ENCODE measurements at regions not wholly inside any gene's neighbourhood (a gene's known extent, or its start where the extent isn't known, plus 50 kb on each side); places are given as distances from the start of the nearest gene placed in this dataset.

DNA sequence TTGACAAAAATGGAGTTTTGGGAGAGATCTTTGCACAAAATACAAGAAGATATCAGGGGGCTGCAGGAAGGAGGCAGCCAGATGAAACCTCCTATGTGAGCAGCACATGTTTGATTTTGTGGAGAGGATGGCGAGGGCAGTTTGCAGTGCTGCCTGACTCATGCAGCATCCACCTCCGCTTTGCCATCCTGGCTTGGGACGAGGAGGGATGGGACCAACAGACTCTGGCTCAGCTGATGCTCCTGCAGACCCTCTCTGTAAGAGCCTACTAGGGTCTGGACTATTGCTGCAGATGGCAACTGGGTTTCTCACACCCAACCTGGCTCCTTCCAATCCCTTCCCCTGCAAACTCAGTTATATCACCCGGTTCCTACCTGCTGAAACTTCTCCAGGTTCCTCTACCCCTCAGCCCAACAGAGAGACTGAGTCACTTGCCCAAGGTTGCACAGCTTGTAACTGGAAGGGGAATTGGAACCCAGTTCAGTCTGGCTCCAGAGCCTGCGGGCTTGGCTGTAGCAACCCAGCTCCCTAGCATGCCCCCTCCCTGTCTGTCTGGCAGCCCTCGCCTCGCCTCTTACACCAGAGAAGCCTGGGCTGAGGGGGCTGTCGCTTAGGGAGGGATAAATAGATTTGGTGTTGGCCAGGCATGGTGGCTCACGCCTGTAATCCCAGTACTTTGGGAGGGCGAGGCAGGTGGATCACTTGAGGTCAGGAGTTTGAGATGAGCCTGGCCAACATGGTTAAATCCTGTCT is 205.8 kb downstream of the PTPRU start:
- FAIRE-seq = no peak
- TF ChIP-seq POLR2A (IDR thresholded peaks at IDR 0.05; ENCODE audit: low read depth, low read length) = no peak
- no peak for DNase-seq (ENCODE audit: insufficient read length, low spot score)

DNA sequence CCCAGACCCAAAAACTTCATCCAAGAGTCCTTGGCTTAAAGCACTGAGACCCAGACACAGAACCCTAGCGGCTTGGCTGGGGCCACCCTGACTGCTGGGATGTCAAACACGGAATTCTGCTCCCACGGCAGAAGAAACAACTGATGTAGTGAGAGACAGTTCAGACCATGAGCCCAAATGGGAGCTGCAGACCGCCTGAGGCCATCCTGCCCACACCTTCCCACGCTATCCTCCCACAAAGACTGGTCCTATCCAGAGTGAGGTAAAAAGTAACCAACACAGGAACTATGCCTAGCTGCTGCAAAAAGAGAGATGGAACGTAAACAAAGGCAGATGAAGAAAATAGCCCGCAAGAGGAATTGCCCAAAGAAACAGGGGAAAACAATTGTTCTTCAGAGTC is 203.3 kb downstream of the PTPRU start:
- FAIRE-seq (no peak), DNase-seq (ENCODE audit: insufficient read length, low spot score) (no peak)
- TF ChIP-seq POLR2A (IDR thresholded peaks at IDR 0.05; ENCODE audit: low read depth, low read length) = no peak

DNA sequence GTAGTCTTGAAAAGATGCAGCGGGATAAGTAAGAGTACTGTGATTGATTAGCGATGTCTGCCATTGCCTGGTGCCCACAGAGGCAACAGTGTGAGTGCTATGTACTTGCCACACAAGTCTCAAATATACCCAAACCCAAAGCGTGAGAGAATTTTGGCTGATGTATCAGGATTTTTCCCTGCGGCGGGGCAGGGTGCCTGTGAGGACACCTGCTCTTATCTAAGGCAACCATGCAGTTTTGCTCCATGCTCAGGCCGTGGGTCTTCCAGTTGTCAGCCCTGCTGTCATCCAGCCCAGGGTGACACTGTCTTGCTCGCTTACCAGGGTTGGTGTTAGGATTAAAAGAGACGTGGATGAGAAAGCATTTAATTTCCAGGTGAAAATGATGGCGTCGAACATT is 202.7 kb downstream of the PTPRU start:
- FAIRE-seq (no peak), DNase-seq (ENCODE audit: insufficient read length, low spot score) (no peak)
- no peak for TF ChIP-seq POLR2A (IDR thresholded peaks at IDR 0.05; ENCODE audit: low read depth, low read length)

DNA sequence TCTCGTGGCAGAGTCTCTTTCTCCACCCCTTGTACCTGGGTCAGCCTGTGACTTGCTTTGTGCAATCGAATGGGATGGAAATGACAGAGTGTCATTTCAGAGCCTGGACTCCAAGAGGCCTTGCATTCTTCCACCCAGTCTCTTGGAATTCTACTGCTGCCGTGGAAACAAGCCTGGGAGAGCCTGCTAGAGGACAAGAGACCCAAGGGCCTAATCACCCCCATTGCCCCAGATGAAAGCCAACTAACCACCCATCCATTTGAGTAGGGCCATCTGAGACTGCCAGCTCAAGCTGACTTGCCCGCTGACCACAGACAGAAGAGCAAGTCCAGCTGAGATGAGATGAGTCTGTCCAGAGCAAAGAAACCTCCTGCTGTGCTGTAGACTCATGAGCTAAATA is 201.6 kb downstream of the PTPRU start:
- FAIRE-seq (no peak), DNase-seq (ENCODE audit: insufficient read length, low spot score) (no peak)
- no peak for TF ChIP-seq POLR2A (IDR thresholded peaks at IDR 0.05; ENCODE audit: low read depth, low read length)

DNA sequence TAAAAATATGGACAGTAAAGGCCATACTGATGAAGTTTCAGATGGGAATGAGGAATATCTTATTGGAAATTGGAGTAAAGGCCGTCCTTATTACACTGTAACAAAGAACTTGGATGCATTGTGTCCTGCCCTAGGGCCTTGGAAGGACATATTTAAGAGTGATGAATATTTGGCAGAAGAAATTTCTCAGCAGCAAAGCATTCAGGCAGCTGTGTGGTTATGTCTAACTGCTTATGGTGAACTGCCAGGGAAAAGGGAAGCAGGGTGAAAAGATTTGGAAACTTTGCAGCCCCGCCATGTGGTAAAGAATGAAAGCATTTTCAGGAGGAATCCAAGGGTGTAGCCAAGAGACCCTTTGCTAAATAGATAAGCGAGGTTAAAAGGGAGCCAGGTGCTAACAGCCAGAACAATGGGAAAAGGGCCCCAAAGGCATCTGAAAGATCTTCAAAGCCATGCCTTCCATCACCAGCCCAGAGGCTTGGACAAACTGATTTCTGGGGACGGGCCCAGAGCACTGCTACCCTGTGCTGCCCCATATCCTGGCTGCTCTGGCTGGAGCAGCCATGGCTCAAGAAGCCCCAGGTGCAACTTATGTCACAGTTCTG is 200.0 kb downstream of the PTPRU start:
- no peak for DNase-seq (ENCODE audit: insufficient read length, low spot score)
- no peak for TF ChIP-seq POLR2A (IDR thresholded peaks at IDR 0.05; ENCODE audit: low read depth, low read length)
- no peak for FAIRE-seq

DNA sequence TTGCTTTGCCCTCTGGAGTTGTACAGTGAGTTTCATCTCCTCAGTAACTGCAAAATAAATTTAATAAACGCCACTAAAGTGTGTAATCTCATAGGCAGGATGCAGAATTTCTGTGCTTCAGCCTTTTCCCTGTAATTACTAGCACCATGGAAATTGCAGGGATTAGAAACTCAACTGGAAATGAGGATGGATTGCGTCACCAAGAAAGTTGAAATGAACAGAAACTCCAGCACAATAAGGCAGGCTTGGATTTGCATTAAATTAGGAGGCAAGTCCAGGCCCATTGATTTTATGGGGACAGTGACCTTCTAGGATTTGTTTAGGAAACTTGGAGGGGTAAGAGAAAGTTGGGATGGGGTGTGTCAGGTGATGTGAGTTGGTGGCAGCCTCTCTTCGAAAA is 197.5 kb downstream of the PTPRU start:
- FAIRE-seq = no peak
- TF ChIP-seq POLR2A (IDR thresholded peaks at IDR 0.05; ENCODE audit: low read depth, low read length) = no peak
- DNase-seq (ENCODE audit: insufficient read length, low spot score) = no peak

DNA sequence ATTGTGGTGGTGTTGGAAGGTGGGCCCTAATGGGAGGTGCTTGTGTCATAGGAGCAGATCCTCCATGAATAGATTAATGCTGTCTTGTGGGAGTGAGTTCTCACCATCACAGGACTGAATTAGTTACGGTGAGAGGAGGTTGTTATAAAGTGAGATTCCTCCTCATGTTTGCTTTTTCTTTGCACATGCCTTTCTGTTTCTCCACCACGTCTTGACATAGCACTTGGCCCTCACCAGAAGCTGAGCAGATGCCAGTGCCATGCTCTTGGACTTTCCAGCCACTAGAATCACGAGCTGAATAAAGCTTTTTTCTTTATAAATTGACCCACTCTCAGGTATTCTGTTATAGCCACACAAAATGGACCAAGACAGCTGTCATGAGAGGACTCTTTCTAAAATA is 194.8 kb downstream of the PTPRU start:
- TF ChIP-seq POLR2A (IDR thresholded peaks at IDR 0.05; ENCODE audit: low read depth, low read length) = no peak
- FAIRE-seq (no peak), DNase-seq (ENCODE audit: insufficient read length, low spot score) (no peak)

DNA sequence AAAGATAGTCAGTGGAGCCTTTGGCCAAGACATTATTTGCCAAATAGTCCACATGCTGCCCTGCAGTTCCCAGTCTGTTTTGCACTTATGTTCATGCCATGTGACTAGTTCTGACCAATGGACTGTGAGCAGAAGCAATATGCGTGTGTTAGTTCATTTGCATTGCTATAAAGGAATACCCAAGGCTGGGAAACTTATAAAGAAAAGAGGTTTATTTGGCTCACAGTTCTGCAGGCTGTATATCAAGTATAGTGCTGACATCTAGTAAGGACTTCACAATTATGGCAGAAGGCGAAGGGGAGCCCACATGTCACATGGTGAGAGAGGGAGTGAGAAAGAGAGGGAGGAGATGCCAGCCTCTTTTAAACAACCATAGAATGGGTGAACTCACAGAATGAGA is 193.3 kb downstream of the PTPRU start:
- TF ChIP-seq POLR2A (IDR thresholded peaks at IDR 0.05; ENCODE audit: low read depth, low read length) = no peak
- DNase-seq (ENCODE audit: insufficient read length, low spot score) (no peak), FAIRE-seq (no peak)

DNA sequence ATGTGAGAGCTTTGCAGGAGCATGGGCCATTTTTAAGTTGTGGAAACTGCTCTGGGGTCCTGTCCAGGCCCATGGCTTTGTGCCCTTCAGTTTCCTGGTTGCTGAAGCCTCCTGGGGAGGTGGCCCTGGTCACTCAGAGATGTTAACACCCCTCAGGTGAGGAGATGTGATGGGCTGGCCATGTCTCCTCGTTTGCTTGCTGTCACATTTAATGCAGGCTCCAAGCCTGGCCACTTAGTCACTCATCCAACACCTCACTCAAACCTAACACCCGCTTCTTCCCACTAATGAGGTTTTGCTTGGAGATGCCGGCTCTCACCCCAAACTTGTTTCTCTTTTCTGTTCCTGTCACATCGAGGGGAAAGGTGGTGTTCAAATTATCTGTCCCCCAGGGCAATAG is 192.7 kb downstream of the PTPRU start:
- FAIRE-seq (no peak), DNase-seq (ENCODE audit: insufficient read length, low spot score) (no peak)
- no peak for TF ChIP-seq POLR2A (IDR thresholded peaks at IDR 0.05; ENCODE audit: low read depth, low read length)

DNA sequence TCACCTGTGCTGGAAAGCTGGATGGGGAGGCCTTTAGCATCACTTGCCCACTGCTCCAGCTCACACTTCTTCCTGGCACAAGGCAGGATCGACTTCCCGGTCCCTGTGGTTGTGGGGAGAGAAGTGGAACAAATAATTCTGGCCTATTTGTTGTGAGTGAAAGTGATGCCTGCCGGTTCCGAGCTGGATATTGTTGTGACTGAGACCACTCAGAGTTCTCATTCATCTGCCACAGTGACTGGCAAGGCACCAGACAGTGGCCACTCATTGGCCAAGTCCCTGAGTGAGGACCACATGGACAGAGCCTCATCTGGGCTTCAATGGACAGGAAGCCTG is 191.9 kb downstream of the PTPRU start:
- no peak for TF ChIP-seq POLR2A (IDR thresholded peaks at IDR 0.05; ENCODE audit: low read depth, low read length)
- no peak for FAIRE-seq
- DNase-seq (ENCODE audit: insufficient read length, low spot score) = no peak

DNA sequence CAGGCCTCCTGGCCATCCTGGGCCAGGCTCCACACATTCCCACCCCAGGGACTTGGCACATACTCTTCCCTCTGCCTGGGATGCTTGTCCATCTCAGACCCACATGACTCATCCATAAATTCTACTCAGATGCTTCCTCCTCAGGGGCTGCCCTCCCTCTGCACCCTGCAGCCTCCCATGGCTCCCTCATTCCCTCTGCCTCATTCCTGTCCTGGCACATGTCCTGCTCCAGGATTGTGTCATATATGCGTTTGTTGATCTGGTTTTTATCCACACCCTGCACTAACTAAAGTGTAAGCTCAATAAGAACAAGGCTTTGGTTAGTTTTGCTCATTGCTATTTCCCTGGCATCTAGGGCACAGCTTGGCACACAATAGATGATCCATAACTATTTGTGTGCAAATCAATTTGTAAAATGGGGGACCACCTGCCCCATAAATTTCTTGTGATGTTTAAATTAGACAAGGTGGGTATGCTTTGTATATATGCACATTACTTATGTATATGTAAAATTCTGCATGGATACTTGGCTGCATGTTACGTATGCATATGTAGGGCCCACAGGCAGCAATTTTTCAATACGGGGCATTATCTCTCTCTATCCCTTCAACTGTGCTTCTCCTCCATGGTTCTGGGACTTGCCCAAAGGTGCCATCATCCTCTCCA is 191.4 kb downstream of the PTPRU start:
- TF ChIP-seq POLR2A (IDR thresholded peaks at IDR 0.05; ENCODE audit: low read depth, low read length) = no peak
- FAIRE-seq = no peak
- DNase-seq (ENCODE audit: insufficient read length, low spot score) = no peak

DNA sequence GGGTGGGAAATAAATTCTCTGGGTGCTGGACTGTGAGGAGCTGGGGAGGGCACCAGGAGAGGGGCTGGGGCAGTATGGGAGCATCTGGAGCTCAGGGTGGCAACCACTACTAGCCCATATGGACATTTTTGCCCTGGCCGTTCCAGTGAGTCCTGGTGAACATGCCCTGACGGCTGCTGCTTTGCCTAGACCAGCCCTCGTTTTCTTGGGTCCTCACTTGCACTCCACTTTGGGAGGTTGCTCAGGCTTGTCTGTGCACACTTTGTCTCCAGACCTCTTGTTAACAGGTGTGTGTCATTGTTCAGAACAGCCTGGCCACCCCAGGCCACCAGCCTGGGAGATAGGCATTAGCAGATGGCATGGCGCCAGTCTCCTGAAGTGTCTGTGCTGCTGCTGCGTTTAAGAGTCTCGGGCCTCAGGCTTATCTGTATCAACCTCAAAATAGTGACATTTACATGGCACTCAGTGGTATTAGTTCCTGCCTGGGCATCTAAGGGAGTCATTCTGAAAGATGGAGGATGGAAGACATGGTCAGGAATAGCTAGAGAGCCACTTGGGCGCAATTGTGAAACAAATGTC is 190.5 kb downstream of the PTPRU start:
- TF ChIP-seq POLR2A (IDR thresholded peaks at IDR 0.05; ENCODE audit: low read depth, low read length) = no peak
- no peak for DNase-seq (ENCODE audit: insufficient read length, low spot score)

DNA sequence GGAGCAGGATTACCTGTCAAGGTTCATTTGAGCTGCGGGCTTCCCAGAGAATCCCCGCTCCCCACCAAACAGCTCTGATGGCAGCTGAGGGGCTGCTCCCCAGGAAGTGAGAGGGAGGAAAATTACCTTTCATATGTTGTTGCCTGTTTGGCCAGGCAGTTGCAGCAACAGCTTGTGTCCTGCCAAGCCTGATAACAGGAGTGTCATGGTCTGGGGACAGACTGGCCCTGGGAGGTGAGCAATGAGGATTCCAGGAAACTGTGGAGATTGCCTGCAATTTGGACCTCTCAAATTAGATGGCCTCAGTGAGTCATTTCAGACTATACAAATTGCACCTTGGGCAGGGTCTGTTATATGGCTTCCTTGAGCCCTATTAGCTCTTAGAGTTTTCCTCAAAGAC is 189.3 kb downstream of the PTPRU start:
- no peak for FAIRE-seq
- no peak for TF ChIP-seq POLR2A (IDR thresholded peaks at IDR 0.05; ENCODE audit: low read depth, low read length)
- DNase-seq (ENCODE audit: insufficient read length, low spot score) = no peak

More for the DNA sequence above, 190.5 kb downstream of the PTPRU start:
- no peak for FAIRE-seq

DNA sequence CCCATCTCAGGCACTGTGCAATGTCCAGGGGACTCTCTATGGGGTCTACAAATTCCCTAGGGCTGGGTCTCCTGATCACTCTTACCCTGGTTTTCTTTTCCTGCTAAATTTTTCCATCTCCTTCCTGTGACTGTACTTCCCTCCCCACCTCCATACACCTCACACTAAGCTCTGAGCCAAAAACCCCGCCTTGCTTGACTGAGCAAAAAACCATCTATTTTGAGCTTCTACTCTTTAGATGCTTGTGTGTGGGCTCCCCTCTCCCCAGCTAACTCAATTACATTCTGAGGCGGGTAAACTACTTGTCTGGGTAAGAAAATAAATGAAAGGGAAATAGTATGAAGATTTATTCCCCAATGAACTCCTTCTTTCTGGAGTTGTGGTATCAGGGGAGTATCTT is 187.9 kb downstream of the PTPRU start:
- FAIRE-seq (no peak), DNase-seq (ENCODE audit: insufficient read length, low spot score) (no peak)
- TF ChIP-seq POLR2A (IDR thresholded peaks at IDR 0.05; ENCODE audit: low read depth, low read length) = no peak

DNA sequence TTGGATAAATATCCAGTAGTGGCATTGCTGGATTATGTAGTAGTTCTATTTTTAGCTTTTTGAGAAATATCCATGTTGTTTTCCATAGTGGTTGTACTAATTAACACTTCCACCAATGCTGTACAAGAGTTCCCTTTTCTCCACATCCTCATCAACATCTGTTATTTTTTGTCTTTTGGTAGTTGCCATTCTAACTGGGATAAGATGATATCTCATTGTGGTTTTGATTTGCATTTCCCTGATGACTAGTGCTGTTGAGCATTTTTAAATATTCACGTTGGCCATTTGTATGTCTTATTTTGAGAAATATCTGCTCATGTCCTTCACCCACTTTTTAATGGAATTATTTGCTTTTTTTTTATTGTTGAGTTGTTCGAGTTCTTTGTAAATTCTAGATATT is 183.9 kb downstream of the PTPRU start:
- DNase-seq (ENCODE audit: insufficient read length, low spot score) (no peak), FAIRE-seq (no peak)
- no peak for TF ChIP-seq POLR2A (IDR thresholded peaks at IDR 0.05; ENCODE audit: low read depth, low read length)

Measured in H54 (cell line).